ENCODE measurements at regions not wholly inside any gene's neighbourhood (a gene's known extent, or its start where the extent isn't known, plus 50 kb on each side); places are given as distances from the start of the nearest gene placed in this dataset.

DNA sequence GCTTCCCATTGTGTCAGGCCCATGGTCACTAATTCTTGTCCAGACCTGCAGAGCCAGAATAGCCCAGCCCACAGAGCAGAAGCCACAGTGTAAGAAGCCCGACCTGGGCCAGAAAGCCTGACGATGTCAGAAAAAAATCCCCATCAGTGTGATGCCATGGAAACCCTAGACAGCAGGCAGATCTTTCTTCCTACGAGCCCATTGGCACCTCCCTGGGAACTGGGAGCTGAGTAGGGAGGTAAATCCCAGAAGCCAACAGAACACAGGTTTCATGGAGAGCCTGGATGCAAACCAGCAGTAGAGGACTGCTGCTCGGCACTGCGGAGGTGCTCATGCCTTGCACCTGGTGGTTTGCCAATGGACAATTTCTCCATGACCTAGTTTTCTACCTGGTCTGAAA, 82.2 kb upstream of the SLC22A16 start:
- no peak for FAIRE-seq
- DNase-seq (ENCODE audit: insufficient read length, low spot score) = no peak
- no peak for TF ChIP-seq POLR2A (IDR thresholded peaks at IDR 0.05; ENCODE audit: low read depth, low read length)

DNA sequence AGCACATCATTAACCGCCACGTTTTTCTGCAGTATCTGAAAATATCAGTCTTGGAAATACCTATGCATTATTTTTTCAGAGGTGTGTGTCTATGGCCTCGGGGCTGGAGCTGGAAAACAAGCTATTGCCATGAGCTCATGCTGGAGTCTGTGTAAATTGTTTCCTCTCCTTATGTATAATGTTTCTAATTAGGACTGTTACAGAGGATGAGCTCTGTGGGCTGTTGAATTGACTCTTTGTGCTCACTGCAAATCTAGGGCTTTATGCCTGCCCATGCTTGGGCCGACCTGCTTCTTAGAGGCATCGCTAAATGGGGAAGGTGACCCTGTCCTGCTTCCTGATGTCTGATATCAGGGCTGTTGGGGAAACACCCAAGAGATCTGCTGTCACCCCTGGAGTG, 80.8 kb upstream of the SLC22A16 start:
- no peak for FAIRE-seq
- TF ChIP-seq POLR2A (IDR thresholded peaks at IDR 0.05; ENCODE audit: low read depth, low read length) = no peak

DNA sequence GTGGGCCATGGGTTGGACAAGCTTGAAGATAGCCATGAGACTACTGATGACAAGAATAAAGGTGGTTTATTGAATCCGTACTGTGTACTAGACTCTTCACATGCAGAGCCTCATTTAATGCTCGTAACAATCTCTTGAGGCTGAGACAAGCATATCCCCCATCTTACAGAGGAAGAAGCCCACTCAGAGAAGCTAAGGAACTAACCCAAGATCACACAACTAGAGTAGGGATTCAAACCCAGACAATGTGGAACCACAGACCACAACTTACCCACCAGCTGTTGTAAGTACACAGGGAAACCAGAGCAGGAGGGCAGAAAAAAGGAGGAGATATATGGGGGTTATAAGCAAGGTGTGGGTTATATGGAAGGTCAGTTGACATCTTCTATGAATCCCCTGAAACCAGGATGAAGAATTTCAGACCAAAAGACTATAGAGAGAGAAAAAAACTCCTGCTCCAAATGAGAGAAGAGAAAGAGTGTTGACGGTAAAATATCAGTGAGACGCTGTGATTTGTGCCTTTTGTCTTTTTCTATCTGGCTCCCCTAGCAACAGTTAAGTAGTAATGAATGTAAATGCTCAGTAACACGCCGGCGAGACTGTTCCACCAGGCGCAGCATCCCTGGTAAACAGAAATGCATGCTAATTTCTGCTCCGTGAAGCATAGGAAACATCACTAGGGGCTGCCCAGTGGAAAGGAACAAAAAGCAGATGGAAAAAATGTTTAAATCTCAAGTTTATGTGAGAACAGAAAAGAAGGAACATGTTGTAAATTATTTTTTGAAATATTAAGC, 80.1 kb upstream of the SLC22A16 start:
- no peak for FAIRE-seq

More for the DNA sequence above, 80.8 kb upstream of the SLC22A16 start:
- DNase-seq (ENCODE audit: insufficient read length, low spot score) = no peak

DNA sequence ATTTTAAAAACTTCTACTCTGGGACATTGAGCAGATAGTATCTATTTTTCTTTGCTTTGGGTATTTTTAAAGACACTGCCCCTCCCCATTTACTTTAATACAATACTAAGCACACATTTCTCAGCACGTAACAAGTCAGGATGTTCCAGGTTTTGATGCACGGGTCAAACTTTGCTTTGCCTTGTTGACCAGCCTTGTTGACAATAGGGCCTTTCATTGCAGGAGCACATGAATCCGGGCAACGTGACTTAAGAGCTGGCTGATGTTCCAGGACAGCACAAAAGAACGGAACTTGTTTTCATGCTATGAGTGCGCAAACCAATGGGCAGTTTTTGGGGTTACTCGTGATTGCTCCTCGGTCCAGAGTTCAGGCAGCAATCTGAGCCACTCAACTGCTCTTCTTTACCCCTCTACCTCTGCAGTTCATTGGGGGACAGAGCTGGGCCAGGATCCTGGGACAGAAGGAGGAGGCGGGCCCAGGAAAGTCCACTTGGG, 78.6 kb upstream of the SLC22A16 start:
- FAIRE-seq = no peak

More for the DNA sequence above, 80.1 kb upstream of the SLC22A16 start:
- no peak for DNase-seq (ENCODE audit: insufficient read length, low spot score)
- no peak for TF ChIP-seq POLR2A (IDR thresholded peaks at IDR 0.05; ENCODE audit: low read depth, low read length)

DNA sequence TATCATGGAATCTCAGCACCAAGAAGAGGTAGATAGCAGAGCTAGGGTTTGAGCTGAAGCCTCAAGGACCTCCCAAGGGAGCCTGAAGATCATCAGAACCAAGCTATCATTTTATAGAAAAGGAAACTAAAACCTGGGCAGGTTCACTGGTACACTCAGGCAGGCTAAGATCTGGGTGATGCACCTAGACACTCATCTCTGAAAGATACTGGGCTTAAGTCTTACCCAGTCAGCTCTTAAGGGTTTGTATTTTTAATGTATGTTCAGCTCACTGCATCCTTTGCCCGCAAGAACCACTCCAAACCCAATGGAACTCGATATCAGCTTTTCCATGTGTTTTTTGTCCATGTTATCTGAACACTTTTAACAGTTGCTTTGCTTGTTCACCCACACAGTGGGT, 78.0 kb upstream of the SLC22A16 start:
- no peak for TF ChIP-seq POLR2A (IDR thresholded peaks at IDR 0.05; ENCODE audit: low read depth, low read length)
- DNase-seq (ENCODE audit: insufficient read length, low spot score) (no peak), FAIRE-seq (no peak)

More for the DNA sequence above, 78.6 kb upstream of the SLC22A16 start:
- TF ChIP-seq POLR2A (IDR thresholded peaks at IDR 0.05; ENCODE audit: low read depth, low read length) = no peak
- DNase-seq (ENCODE audit: insufficient read length, low spot score) = no peak

DNA sequence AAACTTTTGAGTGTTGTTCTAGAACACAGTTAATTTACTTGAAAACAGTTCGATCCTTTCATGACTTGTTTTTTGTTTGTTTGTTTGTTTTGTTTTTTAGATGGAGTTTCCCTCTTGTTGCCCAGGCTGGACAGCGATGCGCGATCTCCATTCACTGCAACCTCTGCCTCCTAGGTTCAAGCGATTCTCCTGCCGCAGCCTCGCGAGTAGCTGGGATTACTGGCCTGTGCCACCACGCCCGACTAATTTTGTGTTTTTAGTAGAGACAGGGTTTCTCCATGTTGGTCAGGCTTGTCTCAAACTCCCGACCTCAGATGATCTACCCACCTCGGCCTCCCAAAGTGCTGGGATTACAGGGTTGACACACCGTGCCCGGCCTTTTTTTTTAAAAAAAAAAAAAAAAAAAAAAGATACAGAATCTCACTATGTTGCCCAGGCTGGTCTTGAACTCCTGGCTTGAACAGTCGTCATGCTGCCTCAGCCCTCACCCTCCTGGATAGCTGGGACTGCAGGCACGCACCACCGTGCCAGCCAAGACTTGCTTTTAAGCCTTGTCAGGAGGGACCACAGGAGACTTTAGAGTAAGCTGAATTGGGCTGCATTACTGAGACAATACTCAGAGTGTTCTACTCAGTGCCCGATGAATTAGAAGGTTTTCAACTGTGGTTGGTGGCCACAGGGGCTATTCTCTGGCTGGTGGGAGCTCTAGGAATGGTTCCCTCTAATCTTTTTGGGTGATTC, 76.7 kb upstream of the SLC22A16 start:
- no peak for TF ChIP-seq POLR2A (IDR thresholded peaks at IDR 0.05; ENCODE audit: low read depth, low read length)
- no peak for FAIRE-seq
- DNase-seq (ENCODE audit: insufficient read length, low spot score) = no peak

DNA sequence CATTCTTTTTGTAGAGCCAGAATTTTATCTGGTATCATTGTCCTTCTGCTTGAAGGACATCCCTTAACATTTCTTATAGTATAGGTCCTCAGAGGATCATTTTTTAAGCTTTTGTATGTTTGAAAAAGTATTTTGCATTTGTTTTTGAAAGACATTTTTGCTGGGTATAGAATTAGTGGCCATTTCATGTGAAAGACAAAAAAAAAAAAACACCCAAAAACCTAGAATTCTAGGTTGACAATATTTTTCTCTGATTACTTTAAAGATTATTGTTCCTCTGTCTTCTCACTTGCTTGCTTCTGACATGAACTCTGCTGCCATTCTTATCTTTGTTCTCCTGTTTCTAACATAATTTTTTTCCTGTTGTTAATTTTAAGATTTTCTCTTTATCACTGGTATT, 75.7 kb upstream of the SLC22A16 start:
- TF ChIP-seq POLR2A (IDR thresholded peaks at IDR 0.05; ENCODE audit: low read depth, low read length) = no peak
- DNase-seq (ENCODE audit: insufficient read length, low spot score) (no peak), FAIRE-seq (no peak)

DNA sequence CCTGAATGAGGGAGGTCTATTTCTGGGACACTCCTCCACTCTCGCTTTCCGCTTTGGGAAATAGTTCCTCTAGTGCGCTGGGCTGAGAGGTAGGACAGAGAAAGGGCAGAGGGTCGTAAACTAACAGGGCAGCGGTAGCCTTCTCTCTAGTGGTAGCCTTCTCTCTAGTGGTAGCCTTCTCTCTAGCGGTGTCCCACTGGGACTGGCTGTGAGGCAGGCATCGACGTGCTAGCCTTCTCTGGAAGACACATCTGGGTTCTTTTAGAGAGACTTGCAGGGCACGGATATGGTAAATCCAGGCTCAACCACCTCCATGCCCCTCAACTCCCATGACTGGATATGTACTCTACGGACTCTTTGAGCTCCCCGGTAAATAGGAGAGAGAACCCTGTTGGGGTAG, 74.7 kb upstream of the SLC22A16 start:
- no peak for FAIRE-seq
- no peak for DNase-seq (ENCODE audit: insufficient read length, low spot score)
- no peak for TF ChIP-seq POLR2A (IDR thresholded peaks at IDR 0.05; ENCODE audit: low read depth, low read length)

DNA sequence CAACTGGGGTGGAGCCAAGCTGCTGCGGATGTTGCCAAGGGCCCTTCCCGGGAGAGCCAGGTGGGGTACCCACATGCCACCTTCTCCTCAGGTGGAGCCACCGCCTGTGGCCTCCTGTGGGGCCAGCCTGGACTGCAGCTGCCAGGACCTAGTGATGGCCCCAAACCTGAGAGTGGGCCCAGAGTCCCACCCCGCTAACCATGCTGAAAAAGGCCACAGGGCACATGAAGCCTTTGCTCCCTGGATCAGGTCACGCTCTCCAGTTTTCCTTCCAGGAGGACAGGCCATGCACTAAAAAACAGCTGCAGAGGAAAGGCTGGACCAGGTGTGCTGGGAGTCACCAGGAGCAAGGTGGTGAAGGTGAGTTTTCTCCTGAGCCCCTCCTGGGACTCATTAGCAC, 73.9 kb upstream of the SLC22A16 start:
- DNase-seq (ENCODE audit: insufficient read length, low spot score) = no peak
- no peak for TF ChIP-seq POLR2A (IDR thresholded peaks at IDR 0.05; ENCODE audit: low read depth, low read length)
- FAIRE-seq = no peak

DNA sequence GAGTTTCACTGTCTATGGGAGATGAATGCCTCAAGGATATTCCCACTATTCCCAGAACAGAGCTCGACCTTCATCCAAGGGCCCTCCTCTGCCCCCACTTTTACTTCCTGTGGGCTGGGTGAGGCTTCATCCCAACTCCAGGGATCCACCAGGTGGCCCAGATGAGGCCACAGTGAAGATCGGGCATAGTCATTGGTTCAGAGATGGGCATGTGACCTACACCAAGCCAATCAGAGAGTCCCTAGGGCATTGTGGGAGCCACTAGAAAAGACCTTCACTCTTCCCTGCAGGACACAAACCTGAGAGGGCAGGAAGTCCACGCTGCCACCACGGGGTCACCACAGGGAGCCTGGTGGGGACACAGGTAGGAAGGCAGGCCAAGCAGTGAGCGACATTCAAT, 72.9 kb upstream of the SLC22A16 start:
- DNase-seq (ENCODE audit: insufficient read length, low spot score) = no peak
- no peak for TF ChIP-seq POLR2A (IDR thresholded peaks at IDR 0.05; ENCODE audit: low read depth, low read length)
- FAIRE-seq = no peak

DNA sequence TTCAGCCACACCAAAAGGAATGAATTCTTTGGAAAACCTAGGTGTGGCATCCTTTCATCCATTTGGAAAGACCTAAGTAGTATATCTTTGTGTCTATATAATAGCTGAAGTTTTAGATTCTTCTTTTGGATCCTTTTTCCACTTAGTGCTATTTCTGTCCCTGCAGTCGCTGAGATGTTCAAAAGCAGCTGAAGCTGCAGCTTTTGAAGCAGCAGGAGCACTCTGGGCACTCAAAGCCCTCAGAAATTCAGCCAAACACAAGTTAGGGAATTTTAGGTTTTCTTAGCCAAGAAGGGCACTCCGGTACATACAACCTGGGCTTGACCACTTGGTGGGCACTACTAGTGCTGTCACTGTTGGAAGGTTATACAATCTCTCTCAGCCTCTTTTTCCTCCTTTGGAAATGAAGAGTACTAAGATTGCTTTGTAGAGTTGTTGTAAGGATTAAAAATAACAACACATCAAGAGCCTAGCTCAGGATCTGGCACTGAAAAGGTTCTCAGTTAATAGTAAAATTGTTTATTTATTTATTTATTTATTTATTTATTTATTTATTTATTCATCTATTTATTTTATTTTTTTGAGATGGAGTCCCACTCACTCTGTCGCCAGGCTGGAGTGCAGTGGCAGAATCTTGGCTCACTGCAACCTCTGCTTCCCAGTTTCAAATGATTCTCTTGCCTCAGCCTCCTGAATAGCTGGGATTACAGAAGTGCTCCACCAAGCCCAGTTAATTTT, 71.9 kb upstream of the SLC22A16 start:
- DNase-seq (ENCODE audit: insufficient read length, low spot score) (no peak), FAIRE-seq (no peak)
- no peak for TF ChIP-seq POLR2A (IDR thresholded peaks at IDR 0.05; ENCODE audit: low read depth, low read length)

DNA sequence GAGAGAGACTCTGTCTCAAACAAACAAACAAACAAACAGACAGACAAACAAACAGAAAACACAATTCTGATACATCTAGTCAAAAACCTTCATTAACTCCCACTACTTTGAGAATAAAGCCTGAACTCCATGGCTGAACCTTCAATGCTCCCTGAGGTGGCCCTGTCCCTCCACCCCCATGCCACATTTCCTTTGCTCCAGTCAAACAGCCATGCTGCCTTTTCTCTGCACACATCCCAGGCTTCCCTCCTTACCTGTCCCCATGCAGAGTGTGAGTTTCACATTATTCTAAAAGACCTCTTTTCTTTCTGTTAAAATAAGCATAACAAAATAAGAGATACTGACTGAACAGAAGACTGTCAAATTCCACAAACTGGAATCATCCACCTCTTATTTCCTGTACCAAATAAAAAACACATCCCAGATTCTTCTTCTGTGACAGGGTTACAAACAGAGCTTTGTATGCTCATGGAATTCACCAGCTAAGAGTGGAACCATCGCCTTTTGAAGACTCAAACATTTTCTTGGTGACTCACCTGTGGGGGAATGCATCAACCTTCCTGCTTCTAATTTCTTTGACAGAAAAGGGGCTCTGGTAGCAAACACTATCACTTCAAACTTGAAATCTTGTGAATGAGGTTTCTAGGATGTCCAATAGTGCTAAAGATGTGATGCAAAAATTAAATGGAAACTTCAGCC, 71.0 kb upstream of the SLC22A16 start:
- FAIRE-seq (no peak), DNase-seq (ENCODE audit: insufficient read length, low spot score) (peak; percentile 26)
- TF ChIP-seq POLR2A (IDR thresholded peaks at IDR 0.05; ENCODE audit: low read depth, low read length) = no peak

DNA sequence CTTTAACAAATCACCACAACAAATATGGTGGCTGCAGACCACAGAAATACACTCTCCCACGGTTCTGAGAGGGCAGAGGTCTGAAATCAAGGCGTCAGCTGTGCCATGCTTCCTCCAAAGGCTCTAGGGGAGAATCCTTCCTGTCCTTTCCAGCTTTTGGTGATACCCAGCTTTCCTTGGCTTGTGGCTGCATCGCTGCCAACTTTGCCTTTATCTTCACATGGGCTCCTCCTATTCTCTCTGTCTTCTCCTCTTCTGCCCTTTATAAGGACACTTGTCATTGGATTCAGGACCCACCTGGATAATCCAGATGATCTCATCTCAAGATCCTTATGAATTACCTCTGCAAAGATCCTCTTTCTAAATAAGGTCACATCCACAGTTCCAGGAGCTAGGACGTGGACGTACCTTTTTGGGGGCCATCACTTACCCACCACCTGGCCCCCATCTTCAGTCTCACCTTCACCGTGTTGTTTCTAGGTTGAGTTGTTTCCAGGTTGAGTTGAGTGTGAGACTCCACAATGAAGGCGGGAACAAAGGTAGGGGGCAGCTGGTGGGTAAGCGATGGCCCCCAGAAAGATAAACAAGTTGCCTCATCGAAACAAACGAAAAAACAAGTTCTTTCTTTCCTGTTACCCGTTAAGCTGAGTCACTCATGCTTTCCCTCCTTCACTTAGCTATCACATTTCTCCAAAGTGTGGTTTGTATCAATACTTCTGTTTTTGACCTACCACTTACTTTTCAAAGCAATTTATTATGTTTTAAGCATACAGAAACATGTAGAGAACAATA, 68.9 kb upstream of the SLC22A16 start:
- FAIRE-seq (no peak), DNase-seq (ENCODE audit: insufficient read length, low spot score) (no peak)
- no peak for TF ChIP-seq POLR2A (IDR thresholded peaks at IDR 0.05; ENCODE audit: low read depth, low read length)
